ENCODE measurements at regions not wholly inside any gene's neighbourhood (a gene's known extent, or its start where the extent isn't known, plus 50 kb on each side); places are given as distances from the start of the nearest gene placed in this dataset.

- peak; percentile 78 for TF ChIP-seq ZFP36 (IDR thresholded peaks at IDR 0.05; ENCODE audit: low read depth, low read length, partially characterized antibody)
Observed at GRCh38 chr12:56864318-56864717, 69.9 kb downstream of the SDR9C7 start (continued).

GRCh38 chr12:56863789-56864188, 70.4 kb downstream of the SDR9C7 start:
- no TSS peak for BruUV-seq (replicated peaks)
- no peak for FAIRE-seq
- no peak for ATAC-seq
- intact Hi-C loops (cut with micrococcal nuclease), result no loop called here
- Histone ChIP-seq H3K4me1 (replicated peaks in 1 of 2; ENCODE audit: control insufficient read depth in 2 of 2, insufficient read depth in 2 of 2, low read length in 2 of 2) (no peaks in the 10 kb centered on the region), H3K79me2 (ENCODE audit: control insufficient read depth, insufficient read depth, low read length) (no peaks in the 10 kb centered on the region), H3K36me3 (ENCODE audit: control insufficient read depth, insufficient read depth, low read length) (no peaks in the 10 kb centered on the region), H3K9me3 (replicated peaks; ENCODE audit: control insufficient read depth, insufficient read depth, low read depth, low read length) (peaks cover 17% of the 10 kb centered on the region), H3K27me3 (ENCODE audit: control insufficient read depth in 2 of 2, insufficient read depth in 2 of 2, low read length in 2 of 2) (no peaks in the 10 kb centered on the region), H4K20me1 (replicated peaks; ENCODE audit: control insufficient read depth, insufficient read depth, low read length) (no peaks in the 10 kb centered on the region), H2AFZ (ENCODE audit: low read depth, low read length) (no peak overlapping the region), H3K4me3 (no peak overlapping the region), H3K4me2 (ENCODE audit: insufficient read depth, low read length) (no peak overlapping the region), H3K9me1 (ENCODE audit: control insufficient read depth, insufficient read depth, low read length) (no peaks in the 10 kb centered on the region), H3K9ac (ENCODE audit: insufficient read depth in 1 of 2, low read depth in 2 of 2, low read length in 2 of 2) (no peak overlapping the region), H3K27ac (ENCODE audit: extremely low read depth, low read depth, low read length) (no peak overlapping the region)
- CTCF ChIA-PET (ENCODE audit: low intra/inter-chr PET ratio), result no interaction called here
- in situ Hi-C loops (cut with MboI), result no loop called here
- DNase-seq (ENCODE audit: extremely low read depth in 1 of 4, low spot score in 3 of 4), result no peak
- peak in 1 of 3 experiments; percentile 7; a peak in 1 of 6 replicates for TF ChIP-seq CTCF (IDR thresholded peaks at IDR 0.05 in 2 of 3, conservative IDR thresholded peaks at IDR 0.05 in 1 of 3; ENCODE audit: insufficient read depth in 2 of 3, low read depth in 1 of 3, low read length in 3 of 3)
- TF ChIP-seq ZNF436 (CRISPR knock-in tag; IDR thresholded peaks at IDR 0.05), result no peak
- peak in 1 of 2 experiments; percentile 11; a peak in 1 of 4 replicates for TF ChIP-seq RAD21 (CRISPR knock-in tag; conservative IDR thresholded peaks at IDR 0.05 in 1 of 2, IDR thresholded peaks at IDR 0.05 in 1 of 2)
- POLR2A ChIA-PET, result no interaction called here
